ENCODE measurements at regions not wholly inside any gene's neighbourhood (a gene's known extent, or its start where the extent isn't known, plus 50 kb on each side); places are given as distances from the start of the nearest gene placed in this dataset.

- no peak overlapping the region for H2BK15ac ChIP-seq (ENCODE audit: low read depth, low read length)
- H3K4me1 ChIP-seq (ENCODE audit: insufficient read depth, low read length), result no peaks in the 10 kb centered on the region; the same call in 1 of the 2 replicates
- H4K8ac ChIP-seq (replicated peaks; ENCODE audit: insufficient read length, low read depth, low read length), result no peak overlapping the region
- no CpG with 5 or more reads among the region's 2 CpGs for whole genome bisulfite sequencing (ENCODE audit: extremely low coverage, insufficient read length, low lambda C conversion rate)
- H4K91ac ChIP-seq (ENCODE audit: insufficient read length, low read depth, low read length), result no peak overlapping the region
- Mint-ChIP-seq H3K9me3 (0 out of 5 replicates have a peak, but pooled peaks cover 0 to 2% of the 10 kb centered on the region in 2 experiments), H3K4me3 (no peak overlapping the region), H3K27ac (no peak overlapping the region), H3K36me3 (ENCODE audit: insufficient read depth in 1 of 3, low read depth in 3 of 3) (no peaks in the 10 kb centered on the region; a peak in 2 of 7 replicates), H3K27me3 (ENCODE audit: low read depth) (peaks cover 44% of the 10 kb centered on the region), H3K4me1 (peaks cover 12 to 16% of the 10 kb centered on the region in 2 experiments)
- H2BK12ac ChIP-seq (ENCODE audit: insufficient read length, low read depth, low read length), result no peak overlapping the region
- no peak overlapping the region for H3K56ac ChIP-seq (ENCODE audit: insufficient read length, low read depth, low read length)
- H3K27ac ChIP-seq (ENCODE audit: insufficient read length, low read depth, low read length), result no peak overlapping the region
- no peaks in the 10 kb centered on the region for H3K9me3 ChIP-seq (ENCODE audit: control insufficient read depth, low read depth, low read length)
- no peak overlapping the region for H3K4me2 ChIP-seq (ENCODE audit: insufficient read depth, insufficient read length, low read length)
- no peak overlapping the region for H2BK120ac ChIP-seq (ENCODE audit: low read depth, low read length, poor library complexity, severe bottlenecking)
- H2AK5ac ChIP-seq (ENCODE audit: insufficient read length, low read length), result no peak overlapping the region
- peaks cover 5% of the 10 kb centered on the region for H3K23me2 ChIP-seq (ENCODE audit: insufficient read length, low read depth, low read length, poor library complexity, severe bottlenecking)
- no peak overlapping the region for H3K18ac ChIP-seq (ENCODE audit: insufficient read length, low read depth, low read length)
- H2BK5ac ChIP-seq (ENCODE audit: insufficient read length, low read length), result no peak overlapping the region
- TF ChIP-seq, protein P1, sequence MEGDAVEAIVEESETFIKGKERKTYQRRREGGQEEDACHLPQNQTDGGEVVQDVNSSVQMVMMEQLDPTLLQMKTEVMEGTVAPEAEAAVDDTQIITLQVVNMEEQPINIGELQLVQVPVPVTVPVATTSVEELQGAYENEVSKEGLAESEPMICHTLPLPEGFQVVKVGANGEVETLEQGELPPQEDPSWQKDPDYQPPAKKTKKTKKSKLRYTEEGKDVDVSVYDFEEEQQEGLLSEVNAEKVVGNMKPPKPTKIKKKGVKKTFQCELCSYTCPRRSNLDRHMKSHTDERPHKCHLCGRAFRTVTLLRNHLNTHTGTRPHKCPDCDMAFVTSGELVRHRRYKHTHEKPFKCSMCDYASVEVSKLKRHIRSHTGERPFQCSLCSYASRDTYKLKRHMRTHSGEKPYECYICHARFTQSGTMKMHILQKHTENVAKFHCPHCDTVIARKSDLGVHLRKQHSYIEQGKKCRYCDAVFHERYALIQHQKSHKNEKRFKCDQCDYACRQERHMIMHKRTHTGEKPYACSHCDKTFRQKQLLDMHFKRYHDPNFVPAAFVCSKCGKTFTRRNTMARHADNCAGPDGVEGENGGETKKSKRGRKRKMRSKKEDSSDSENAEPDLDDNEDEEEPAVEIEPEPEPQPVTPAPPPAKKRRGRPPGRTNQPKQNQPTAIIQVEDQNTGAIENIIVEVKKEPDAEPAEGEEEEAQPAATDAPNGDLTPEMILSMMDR (conservative IDR thresholded peaks at IDR 0.05), result no peak
- no peak overlapping the region for H3K9ac ChIP-seq (ENCODE audit: extremely low read depth, insufficient read length, low read length)
- no peak for DNase-seq
- no peaks in the 10 kb centered on the region for H3K79me2 ChIP-seq (ENCODE audit: insufficient read depth, low read length)
- H3T11ph ChIP-seq (ENCODE audit: low read length), result no peak overlapping the region
- H3K4ac ChIP-seq (ENCODE audit: low read depth, low read length), result no peak overlapping the region
- H4K5ac ChIP-seq (ENCODE audit: insufficient read length, low read depth, low read length), result no peak overlapping the region
- no peaks in the 10 kb centered on the region for H3K79me1 ChIP-seq (ENCODE audit: insufficient read depth, low read depth, low read length, poor library complexity, severe bottlenecking)
- H3K14ac ChIP-seq (ENCODE audit: insufficient read depth, low read length), result no peak overlapping the region
- no peaks in the 10 kb centered on the region for H4K20me1 ChIP-seq (ENCODE audit: control insufficient read depth, insufficient read depth, insufficient read length)
- H3K27me3 ChIP-seq (ENCODE audit: insufficient read depth, low read length), result peaks cover 2% of the 10 kb centered on the region; the same call in 1 of the 2 replicates
- H2AFZ ChIP-seq (ENCODE audit: low read length), result no peak overlapping the region
- no peak overlapping the region for H2BK20ac ChIP-seq (ENCODE audit: low read depth, low read length, poor library complexity, severe bottlenecking)
- H3K23ac ChIP-seq (ENCODE audit: insufficient read length, low read depth, low read length), result no peak overlapping the region
Observed at GRCh38 chr13:33348366-33348765, 62.8 kb upstream of the STARD13 start.
